ENCODE measurements at regions not wholly inside any gene's neighbourhood (a gene's known extent, or its start where the extent isn't known, plus 50 kb on each side); places are given as distances from the start of the nearest gene placed in this dataset.

GRCh38 chr2:49796266-49796665, 642.0 kb upstream of the FSHR start:
- TF ChIP-seq CTCF (IDR thresholded peaks at IDR 0.05): no peak
- TF ChIP-seq POLR2A (IDR thresholded peaks at IDR 0.05): no peak
